Tibial nerve (tissue), 4 donors: ENCODE measurements at regions not wholly inside any gene's neighbourhood (a gene's known extent, or its start where the extent isn't known, plus 50 kb on each side); places are given as distances from the start of the nearest gene placed in this dataset.

Experiments
- EP300 ChIP-seq, 2 donors: sonication (generic); formaldehyde crosslinking; IDR thresholded peaks; one replicate each; pipeline ENCODE4 v1.6.1; 2017; ENCODE audit warnings: antibody characterized with exemption in 2 of 2, mild to moderate bottlenecking in 1 of 2
- POLR2A ChIP-seq, 2 donors: fragments of 450-650 bp; IDR thresholded peaks; one replicate each; pipeline ENCODE4 v1.6.1; 2017; ENCODE audit warnings: antibody characterized with exemption in 2 of 2, mild to moderate bottlenecking in 2 of 2, moderate library complexity in 2 of 2
- TF ChIP-seq, protein P1 (sequence below), 5 experiments: fragments of 200-600 bp in 3 of 5; fragments of 450-650 bp in 2 of 5; sonication (generic) in 3 of 5; IDR thresholded peaks; one replicate each; pipeline ENCODE4 v1.5.1; 2016 to 2019; ENCODE audit warnings: antibody characterized with exemption in 5 of 5, mild to moderate bottlenecking in 3 of 5, moderate library complexity in 2 of 5

GRCh38 chr3:166731701-166732100, 648.4 kb downstream of the ZBBX start:
- TF ChIP-seq, protein P1, sequence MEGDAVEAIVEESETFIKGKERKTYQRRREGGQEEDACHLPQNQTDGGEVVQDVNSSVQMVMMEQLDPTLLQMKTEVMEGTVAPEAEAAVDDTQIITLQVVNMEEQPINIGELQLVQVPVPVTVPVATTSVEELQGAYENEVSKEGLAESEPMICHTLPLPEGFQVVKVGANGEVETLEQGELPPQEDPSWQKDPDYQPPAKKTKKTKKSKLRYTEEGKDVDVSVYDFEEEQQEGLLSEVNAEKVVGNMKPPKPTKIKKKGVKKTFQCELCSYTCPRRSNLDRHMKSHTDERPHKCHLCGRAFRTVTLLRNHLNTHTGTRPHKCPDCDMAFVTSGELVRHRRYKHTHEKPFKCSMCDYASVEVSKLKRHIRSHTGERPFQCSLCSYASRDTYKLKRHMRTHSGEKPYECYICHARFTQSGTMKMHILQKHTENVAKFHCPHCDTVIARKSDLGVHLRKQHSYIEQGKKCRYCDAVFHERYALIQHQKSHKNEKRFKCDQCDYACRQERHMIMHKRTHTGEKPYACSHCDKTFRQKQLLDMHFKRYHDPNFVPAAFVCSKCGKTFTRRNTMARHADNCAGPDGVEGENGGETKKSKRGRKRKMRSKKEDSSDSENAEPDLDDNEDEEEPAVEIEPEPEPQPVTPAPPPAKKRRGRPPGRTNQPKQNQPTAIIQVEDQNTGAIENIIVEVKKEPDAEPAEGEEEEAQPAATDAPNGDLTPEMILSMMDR (IDR thresholded peaks at IDR 0.05): no peak
- TF ChIP-seq POLR2A (IDR thresholded peaks at IDR 0.05) (no peak), EP300 (IDR thresholded peaks at IDR 0.05) (no peak)
